ENCODE measurements at regions not wholly inside any gene's neighbourhood (a gene's known extent, or its start where the extent isn't known, plus 50 kb on each side); places are given as distances from the start of the nearest gene placed in this dataset.

GRCh38 chr9:135335691-135336181, 143.8 kb upstream of the PPP1R26 start:
- no peak overlapping the region for H3K4me3 ChIP-seq
- DNase-seq (ENCODE audit: low spot score) = peak; percentile 49
- TF ChIP-seq CTCF (IDR thresholded peaks at IDR 0.05) = no peak
- H3K27ac ChIP-seq = no peak overlapping the region

- Histone ChIP-seq H3K4me3 (no peak overlapping the region), H3K27ac (no peak overlapping the region)
- peak; percentile 40 for DNase-seq (ENCODE audit: low spot score)
- no peak for TF ChIP-seq CTCF (IDR thresholded peaks at IDR 0.05)
Measured at GRCh38 chr9:135336722-135337527, 142.7 kb upstream of the PPP1R26 start.

GRCh38 chr9:135338546-135338945, 141.0 kb upstream of the PPP1R26 start:
- peak; percentile 68 for DNase-seq (ENCODE audit: low spot score)
- H3K27ac ChIP-seq = no peak overlapping the region
- no peak overlapping the region for H3K4me3 ChIP-seq
- no peak for TF ChIP-seq CTCF (IDR thresholded peaks at IDR 0.05)

DNA sequence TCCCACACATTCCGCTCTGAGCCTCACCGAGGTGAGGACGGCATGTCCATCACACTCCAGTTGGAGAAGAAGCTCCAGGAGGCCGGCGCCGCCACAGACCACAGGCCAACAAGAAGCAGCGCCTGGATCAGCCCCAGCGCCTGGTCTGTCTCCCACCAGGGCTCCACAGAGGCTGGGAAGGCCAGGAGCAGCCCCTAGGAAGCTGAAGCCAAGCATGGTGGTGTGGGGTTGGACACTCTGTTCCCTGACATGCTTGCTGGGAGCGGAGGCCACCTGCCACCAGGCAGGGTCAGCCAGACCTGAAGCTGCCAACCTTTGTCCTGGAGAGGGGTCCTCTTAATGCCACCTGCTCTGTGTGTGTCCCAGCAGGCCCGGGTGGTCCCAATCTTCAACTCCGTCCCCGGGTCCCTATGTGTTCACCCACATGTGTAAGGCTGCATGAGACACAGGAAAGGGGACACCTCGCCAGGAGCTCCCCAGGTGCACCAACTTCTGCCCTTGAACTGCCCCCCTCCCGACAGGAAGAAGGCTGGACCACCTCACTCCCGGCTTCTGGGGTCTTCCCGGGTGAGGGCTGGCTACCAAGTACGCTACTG, 140.1 kb upstream of the PPP1R26 start:
- no peak for DNase-seq (ENCODE audit: low spot score)
- H3K27ac ChIP-seq = no peak overlapping the region
- TF ChIP-seq CTCF (IDR thresholded peaks at IDR 0.05) = no peak
- H3K4me3 ChIP-seq = no peak overlapping the region

- TF ChIP-seq CTCF (IDR thresholded peaks at IDR 0.05) = no peak
- no peak for DNase-seq (ENCODE audit: low spot score)
- H3K27ac ChIP-seq = no peak overlapping the region
- no peak overlapping the region for H3K4me3 ChIP-seq
Measured at GRCh38 chr9:135340143-135340655, 139.4 kb upstream of the PPP1R26 start.

DNA sequence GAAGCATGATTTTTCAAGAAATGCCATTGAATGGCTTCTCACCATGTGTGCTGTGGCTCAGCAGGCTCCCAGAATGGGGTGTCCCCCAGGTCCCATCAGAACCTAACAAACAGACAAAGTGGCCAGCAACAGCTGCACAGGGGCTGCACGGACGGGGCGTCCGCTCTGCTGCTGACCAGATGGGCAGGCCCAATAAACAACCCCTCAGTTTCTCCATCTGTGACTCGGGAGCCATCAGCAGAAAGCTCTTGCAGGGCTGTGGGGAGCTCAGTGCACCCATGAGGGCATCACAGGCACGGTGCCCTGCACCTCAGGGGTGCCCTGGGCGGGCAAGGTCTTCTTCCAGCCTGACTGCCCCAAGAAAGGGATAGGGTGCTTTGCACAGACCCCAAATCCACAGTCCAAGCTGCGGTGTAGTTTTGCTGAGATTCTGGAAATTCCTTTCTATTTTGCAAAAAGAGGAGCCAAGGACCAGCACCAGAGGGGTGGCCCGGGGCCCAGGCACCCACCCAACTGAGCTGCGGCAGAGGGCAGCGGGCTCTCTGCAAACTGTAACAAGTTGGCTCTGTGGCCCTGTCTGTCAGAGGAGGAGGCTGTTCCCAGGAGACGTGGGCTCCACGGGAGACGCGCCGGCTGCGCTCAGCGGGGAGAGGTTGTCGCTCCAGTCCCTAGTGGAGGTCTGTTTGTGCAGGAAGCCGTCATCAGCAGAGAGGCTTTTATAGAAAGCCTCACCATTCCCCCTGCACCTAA, 138.7 kb upstream of the PPP1R26 start:
- no peak overlapping the region for H3K4me3 ChIP-seq
- no peak for TF ChIP-seq CTCF (IDR thresholded peaks at IDR 0.05)
- DNase-seq (ENCODE audit: low spot score) = no peak
- H3K27ac ChIP-seq = no peak overlapping the region

Data from coronary artery (tissue), 2 donors.